GM18499 (cell line): ENCODE measurements at regions not wholly inside any gene's neighbourhood (a gene's known extent, or its start where the extent isn't known, plus 50 kb on each side); places are given as distances from the start of the nearest gene placed in this dataset.
"Not testable (repeated sequence)": the region's sequence is repeated elsewhere in the genome, so short reads cannot be mapped to it uniquely, and the experiment has no call there.

Experiments
- ATAC-seq: cut with Tn5 transposase; IDR thresholded peaks from one replicate; pipeline ENCODE4 v1.9.1; 2021; ENCODE audit warnings: moderate number of reproducible peaks; ENCODE audit not compliant: insufficient read depth, unreplicated experiment

- ATAC-seq: no peak
Measured at GRCh38 chr19:28130066-28130511, 1082.9 kb downstream of the UQCRFS1 start.

- no peak for ATAC-seq
Measured at GRCh38 chr19:28128341-28128740, 1084.6 kb downstream of the UQCRFS1 start.

GRCh38 chr19:28126135-28126898 lies 1086.6 kb downstream of the UQCRFS1 start:
- ATAC-seq: no peak

- ATAC-seq: no peak
Measured at GRCh38 chr19:28122734-28123133, 1090.2 kb downstream of the UQCRFS1 start.

GRCh38 chr19:28118235-28118634 lies 1094.7 kb downstream of the UQCRFS1 start:
- ATAC-seq: no peak

GRCh38 chr19:28117143-28117542 lies 1095.8 kb downstream of the UQCRFS1 start:
- no peak for ATAC-seq

GRCh38 chr19:28116379-28116778 lies 1096.6 kb downstream of the UQCRFS1 start:
- not testable (repeated sequence) for ATAC-seq

GRCh38 chr19:28103921-28104320 lies 1109.0 kb downstream of the UQCRFS1 start:
- no peak for ATAC-seq

- ATAC-seq: not testable (repeated sequence)
Measured at GRCh38 chr19:28084659-28085157, 1128.2 kb downstream of the UQCRFS1 start.

GRCh38 chr19:28076628-28077027 lies 1136.3 kb downstream of the UQCRFS1 start:
- ATAC-seq: no peak

- no peak for ATAC-seq
Measured at GRCh38 chr19:28075229-28075628, 1137.7 kb downstream of the UQCRFS1 start.

GRCh38 chr19:28074773-28075172 lies 1138.2 kb downstream of the UQCRFS1 start:
- ATAC-seq: no peak

- ATAC-seq: no peak
Measured at GRCh38 chr19:28067882-28068281, 1145.1 kb downstream of the UQCRFS1 start.

GRCh38 chr19:28066988-28067387 lies 1146.0 kb downstream of the UQCRFS1 start:
- no peak for ATAC-seq

- ATAC-seq: no peak
Measured at GRCh38 chr19:28066161-28066560, 1146.8 kb downstream of the UQCRFS1 start.

GRCh38 chr19:28065026-28065425 lies 1147.9 kb downstream of the UQCRFS1 start:
- ATAC-seq: no peak

- ATAC-seq: no peak
Measured at GRCh38 chr19:28063702-28064101, 1149.2 kb downstream of the UQCRFS1 start.

GRCh38 chr19:28061111-28061510 lies 1151.8 kb downstream of the UQCRFS1 start:
- no peak for ATAC-seq

GRCh38 chr19:28057026-28057425 lies 1155.9 kb downstream of the UQCRFS1 start:
- not testable (repeated sequence) for ATAC-seq

GRCh38 chr19:28051047-28051446 lies 1161.9 kb downstream of the UQCRFS1 start:
- ATAC-seq: no peak

- no peak for ATAC-seq
Measured at GRCh38 chr19:28049875-28050274, 1163.1 kb downstream of the UQCRFS1 start.

GRCh38 chr19:28046932-28047331 lies 1166.0 kb downstream of the UQCRFS1 start:
- ATAC-seq: no peak
